Left ventricle myocardium inferior (tissue), 1 donor: ENCODE measurements at regions not wholly inside any gene's neighbourhood (a gene's known extent, or its start where the extent isn't known, plus 50 kb on each side); places are given as distances from the start of the nearest gene placed in this dataset.
A peak's percentile ranks its signal among the peaks of the same experiment; 100 is the strongest.

Experiments
- DNase-seq: peaks from one replicate; pipeline ENCODE4 v3.0.0-alpha.2; 2020
- H3K27ac ChIP-seq: fragments of 200-600 bp; replicated peaks from 2 replicates; pipeline ENCODE4 v1.8.0; 2021
- H3K27me3 ChIP-seq: fragments of 200-600 bp; 2 replicates; pipeline ENCODE4 v1.8.0; 2021; ENCODE audit warnings: low read depth
- H3K36me3 ChIP-seq: fragments of 200-600 bp; 2 replicates; pipeline ENCODE4 v1.8.0; 2021
- H3K4me1 ChIP-seq: fragments of 200-600 bp; 2 replicates; pipeline ENCODE4 v1.8.0; 2021
- H3K4me3 ChIP-seq: fragments of 200-600 bp; 2 replicates; pipeline ENCODE4 v1.8.0; 2021; ENCODE audit warnings: mild to moderate bottlenecking, moderate library complexity
- H3K9me3 ChIP-seq: fragments of 200-600 bp; replicated peaks from 2 replicates; pipeline ENCODE4 v1.8.0; 2021
- CTCF ChIP-seq: fragments of 200-600 bp; IDR thresholded peaks from 2 replicates; pipeline ENCODE4 v1.8.0; 2021; ENCODE audit warnings: antibody characterized with exemption, mild to moderate bottlenecking, borderline replicate concordance
- intact Hi-C: fragments of 100-400 bp; cut with micrococcal nuclease; formaldehyde crosslinking; loops from one replicate; pipeline ENCODE4 v1.11.0; 2022
- donor health status: DM: no; HTN: yes; CAD: no; lungs with severe emphysema.

GRCh38 chr14:22487941-22488340, 101.1 kb downstream of the DAD1 start:
- H3K27ac ChIP-seq: peak overlapping the region; percentile 88
- intact Hi-C loops: no loop called here
- H3K36me3 ChIP-seq: no peaks in the 10 kb centered on the region
- no peaks in the 10 kb centered on the region for H3K27me3 ChIP-seq
- peaks cover 88% of the 10 kb centered on the region for H3K4me1 ChIP-seq
- no peak for DNase-seq
- H3K9me3 ChIP-seq: no peaks in the 10 kb centered on the region
- no peak for TF ChIP-seq CTCF
- H3K4me3 ChIP-seq: no peak overlapping the region

GRCh38 chr14:22487401-22487800, 101.6 kb downstream of the DAD1 start:
- TF ChIP-seq CTCF: no peak
- Histone ChIP-seq H3K27ac (peak overlapping the region; percentile 88), H3K4me3 (no peak overlapping the region), H3K9me3 (no peaks in the 10 kb centered on the region), H3K27me3 (no peaks in the 10 kb centered on the region), H3K36me3 (no peaks in the 10 kb centered on the region), H3K4me1 (peaks cover 88% of the 10 kb centered on the region)
- DNase-seq: no peak
- intact Hi-C loops: no loop called here

GRCh38 chr14:22486675-22487074, 102.3 kb downstream of the DAD1 start:
- Histone ChIP-seq H3K27ac (peak overlapping the region; percentile 88), H3K36me3 (no peaks in the 10 kb centered on the region), H3K4me1 (peaks cover 88% of the 10 kb centered on the region), H3K27me3 (no peaks in the 10 kb centered on the region), H3K4me3 (no peak overlapping the region), H3K9me3 (no peaks in the 10 kb centered on the region)
- intact Hi-C loops: no loop called here
- no peak for DNase-seq
- no peak for TF ChIP-seq CTCF

GRCh38 chr14:22485649-22486048, 103.4 kb downstream of the DAD1 start:
- intact Hi-C loops: no loop called here
- no peaks in the 10 kb centered on the region for H3K27me3 ChIP-seq
- H3K4me1 ChIP-seq: peaks cover 95% of the 10 kb centered on the region
- DNase-seq: no peak
- no peaks in the 10 kb centered on the region for H3K36me3 ChIP-seq
- no peak for TF ChIP-seq CTCF
- no peak overlapping the region for H3K4me3 ChIP-seq
- no peaks in the 10 kb centered on the region for H3K9me3 ChIP-seq
- H3K27ac ChIP-seq: peak overlapping the region; percentile 88

GRCh38 chr14:22485178-22485577, 103.8 kb downstream of the DAD1 start:
- H3K27me3 ChIP-seq: no peaks in the 10 kb centered on the region
- intact Hi-C loops: no loop called here
- H3K4me3 ChIP-seq: no peak overlapping the region
- peaks cover 95% of the 10 kb centered on the region for H3K4me1 ChIP-seq
- H3K9me3 ChIP-seq: no peaks in the 10 kb centered on the region
- DNase-seq: no peak
- no peaks in the 10 kb centered on the region for H3K36me3 ChIP-seq
- no peak for TF ChIP-seq CTCF
- peak overlapping the region; percentile 88 for H3K27ac ChIP-seq

GRCh38 chr14:22484632-22485031, 104.4 kb downstream of the DAD1 start:
- no peak for TF ChIP-seq CTCF
- peaks cover 95% of the 10 kb centered on the region for H3K4me1 ChIP-seq
- no peak overlapping the region for H3K4me3 ChIP-seq
- H3K27ac ChIP-seq: peak overlapping the region; percentile 88
- H3K27me3 ChIP-seq: no peaks in the 10 kb centered on the region
- no peaks in the 10 kb centered on the region for H3K9me3 ChIP-seq
- DNase-seq: no peak
- intact Hi-C loops: no loop called here
- H3K36me3 ChIP-seq: no peaks in the 10 kb centered on the region
